ACC112 (cell line): ENCODE measurements at regions not wholly inside any gene's neighbourhood (a gene's known extent, or its start where the extent isn't known, plus 50 kb on each side); places are given as distances from the start of the nearest gene placed in this dataset.
"Not testable (repeated sequence)": the region's sequence is repeated elsewhere in the genome, so short reads cannot be mapped to it uniquely, and the experiment has no call there.

Experiments
- H2AFZ ChIP-seq: fragments of 200-600 bp; sonication (generic); one replicate; pipeline ENCODE4 v1.6.0; 2017; ENCODE audit warnings: antibody characterized with exemption, low read length; ENCODE audit not compliant: unreplicated experiment
- H3K27ac ChIP-seq: fragments of 200-600 bp; sonication (generic); 2 replicates; pipeline ENCODE4 v1.5.1; 2014; ENCODE audit warnings: low read depth, mild to moderate bottlenecking, antibody characterized with exemption, low read length, moderate library complexity
- H3K27me3 ChIP-seq: fragments of 200-600 bp; sonication (generic); 2 replicates; pipeline ENCODE4 v1.6.1; 2014; ENCODE audit warnings: mild to moderate bottlenecking, antibody characterized with exemption, low read length, moderate library complexity, mixed read lengths; ENCODE audit not compliant: insufficient read depth
- H3K36me3 ChIP-seq: fragments of 200-600 bp; sonication (generic); 2 replicates; pipeline ENCODE4 v1.6.1; 2016; ENCODE audit warnings: mild to moderate bottlenecking, antibody characterized with exemption, low read length, moderate library complexity, mixed read lengths; ENCODE audit not compliant: insufficient read depth
- H3K4me1 ChIP-seq: fragments of 200-600 bp; sonication (generic); one replicate; pipeline ENCODE4 v1.6.1; 2016; ENCODE audit warnings: low read length, mixed read lengths; ENCODE audit not compliant: insufficient read depth, unreplicated experiment, control insufficient read depth
- H3K4me3 ChIP-seq: fragments of 200-600 bp; sonication (generic); 2 replicates; pipeline ENCODE4 v1.5.1; 2014; ENCODE audit warnings: mild to moderate bottlenecking, low read depth, low read length
- H3K79me2 ChIP-seq: fragments of 200-600 bp; sonication (generic); one replicate; pipeline ENCODE4 v1.6.0; 2016; ENCODE audit warnings: low read length; ENCODE audit not compliant: control insufficient read depth, unreplicated experiment, insufficient read depth

DNA sequence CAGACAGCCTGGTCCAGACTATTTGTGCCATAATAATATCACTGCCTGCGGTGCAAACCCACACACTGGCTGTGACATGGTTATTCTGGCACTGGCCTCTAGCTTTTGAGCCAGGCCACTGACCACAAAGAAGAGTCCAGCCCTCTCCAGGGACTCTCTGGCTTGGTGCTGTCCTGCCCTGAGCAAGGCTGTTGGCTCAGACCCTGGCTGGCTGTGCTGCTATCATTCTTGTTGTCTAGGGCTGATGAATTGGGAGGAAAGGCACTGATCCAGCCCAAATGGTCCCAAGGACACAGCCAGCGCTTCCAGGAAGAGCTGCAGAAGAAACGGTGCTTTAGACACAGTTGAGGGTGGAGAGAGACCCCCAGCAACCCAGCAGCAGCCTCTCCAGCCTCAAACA lies 80.8 kb downstream of the TMEM130 start:
- Histone ChIP-seq H3K36me3 (no peaks in the 10 kb centered on the region), H3K4me3 (no peak overlapping the region), H2AFZ (no peak overlapping the region), H3K27ac (no peak overlapping the region), H3K4me1 (peaks cover 5% of the 10 kb centered on the region), H3K27me3 (peaks cover 32% of the 10 kb centered on the region; the same call in 1 of the 2 replicates), H3K79me2 (no peaks in the 10 kb centered on the region)

DNA sequence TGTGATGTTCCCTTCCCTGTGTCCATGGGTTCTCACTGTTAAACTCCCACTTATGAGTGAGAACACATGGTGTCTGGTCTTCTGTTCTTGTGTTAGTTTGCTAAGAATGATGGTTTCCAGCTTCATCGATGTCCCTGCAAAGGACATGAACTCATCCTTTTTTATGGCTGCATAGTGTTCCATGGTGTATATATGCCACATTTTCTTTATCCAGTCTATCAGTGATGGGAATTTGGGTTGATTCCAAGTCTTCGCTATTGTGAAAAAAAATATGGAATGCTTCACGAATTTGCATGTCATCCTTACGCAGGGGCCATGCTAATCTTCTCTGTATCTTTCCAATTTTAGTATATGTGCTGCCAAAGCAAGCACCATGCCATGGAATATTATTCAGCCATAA lies 75.4 kb downstream of the TMEM130 start:
- not testable (repeated sequence) for H2AFZ ChIP-seq, H3K36me3 ChIP-seq, H3K79me2 ChIP-seq, H3K4me3 ChIP-seq, H3K4me1 ChIP-seq, H3K27ac ChIP-seq
- H3K27me3 ChIP-seq: peaks cover 16% of the 10 kb centered on the region; the same call in 1 of the 2 replicates

DNA sequence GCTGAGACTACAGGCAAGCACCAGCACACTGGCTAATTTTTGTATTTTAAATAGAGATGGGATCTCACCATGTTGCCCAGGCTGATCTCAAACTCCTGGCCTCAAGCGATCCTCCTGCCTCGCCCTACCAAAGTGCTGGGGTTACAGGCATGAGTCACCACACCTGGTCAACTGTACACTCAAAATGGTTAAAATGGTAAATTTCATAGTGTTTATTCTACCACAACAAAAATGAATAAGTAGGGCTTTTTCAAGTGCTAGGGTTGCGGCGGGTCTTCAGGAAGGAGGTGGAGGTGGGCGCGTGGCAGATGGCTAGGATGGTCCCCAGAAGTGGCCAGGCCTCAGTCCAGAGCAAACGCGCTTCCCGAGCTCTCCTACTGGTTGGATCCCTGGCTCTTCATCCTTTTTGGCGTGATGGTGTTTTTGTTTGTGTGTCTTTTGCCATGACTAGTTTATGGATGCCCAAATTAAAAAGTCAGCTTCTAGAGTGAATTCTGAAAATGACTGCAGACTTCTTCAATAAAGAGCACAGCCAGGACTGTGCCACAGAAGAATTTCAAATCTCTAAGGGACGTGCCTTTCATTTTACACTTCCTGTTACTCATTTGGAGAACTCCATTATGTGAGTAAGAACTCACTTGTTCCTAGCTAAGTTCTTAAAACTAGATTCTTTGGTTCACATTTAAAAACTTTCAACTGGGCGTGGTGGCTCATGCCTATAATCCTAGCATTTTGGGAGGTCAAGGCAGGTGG lies 73.9 kb downstream of the TMEM130 start:
- Histone ChIP-seq H3K27me3 (peaks cover 27% of the 10 kb centered on the region), H3K36me3 (no peaks in the 10 kb centered on the region), H2AFZ (no peak overlapping the region), H3K79me2 (no peaks in the 10 kb centered on the region), H3K4me1 (no peaks in the 10 kb centered on the region), H3K27ac (no peak overlapping the region), H3K4me3 (no peak overlapping the region)
